ENCODE measurements at regions not wholly inside any gene's neighbourhood (a gene's known extent, or its start where the extent isn't known, plus 50 kb on each side); places are given as distances from the start of the nearest gene placed in this dataset.

DNA sequence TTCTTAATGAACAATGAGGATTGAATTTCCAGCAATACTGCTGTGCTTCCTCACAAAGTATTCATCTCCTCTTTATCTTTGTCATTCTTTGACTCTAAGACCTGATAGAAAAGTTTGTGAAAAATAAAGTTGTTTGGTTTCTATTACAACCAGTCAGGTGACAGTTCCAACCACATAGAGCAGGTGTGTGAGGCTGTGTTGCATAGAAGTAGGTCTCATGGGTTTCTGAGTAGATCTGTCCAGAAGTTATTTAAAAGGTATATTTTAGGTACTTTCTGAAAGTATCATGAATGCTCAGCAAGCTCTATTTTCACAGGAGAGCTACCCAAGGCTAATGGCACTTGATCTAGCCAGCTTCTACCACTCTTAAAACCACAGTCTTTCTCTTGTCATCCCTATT lies 637.0 kb downstream of the DNAH5 start:
- ChIA-PET POLR2A (ENCODE audit: partially characterized antibody) (no interaction called here), CTCF (ENCODE audit: partially characterized antibody) (no interaction called here)
- Histone ChIP-seq H4K5ac (ENCODE audit: insufficient read length, low read depth, low read length) (no peak overlapping the region), H3K4ac (replicated peaks; ENCODE audit: insufficient read length, low read depth, low read length) (no peak overlapping the region), H3K79me1 (ENCODE audit: low read depth, low read length) (no peaks in the 10 kb centered on the region), H3K14ac (ENCODE audit: insufficient read length) (no peak overlapping the region), H2BK15ac (ENCODE audit: low read length) (no peak overlapping the region), H3K27ac (ENCODE audit: low read depth, low read length) (no peak overlapping the region), H4K8ac (ENCODE audit: extremely low read depth, insufficient read depth, low read length) (no peak overlapping the region), H2BK12ac (ENCODE audit: low read depth, low read length) (no peak overlapping the region), H3K9ac (replicated peaks in 1 of 4; ENCODE audit: extremely low read depth in 1 of 4, low read depth in 3 of 4, low read length in 3 of 4) (no peak overlapping the region), H3K4me3 (ENCODE audit: extremely low read depth in 1 of 4, insufficient read depth in 2 of 4, low read depth in 3 of 4, low read length in 4 of 4) (no peak overlapping the region), H3K23me2 (ENCODE audit: low read depth, low read length) (no peaks in the 10 kb centered on the region), H3K79me2 (ENCODE audit: control insufficient read depth in 1 of 2, insufficient read depth in 2 of 2, low read length in 2 of 2) (no peaks in the 10 kb centered on the region), H3K23ac (ENCODE audit: insufficient read length) (no peak overlapping the region), H3K9me3 (ENCODE audit: insufficient read depth in 2 of 2, low read depth in 1 of 2, low read length in 1 of 2) (no peaks in the 10 kb centered on the region), H4K91ac (replicated peaks; ENCODE audit: insufficient read length, low read length) (no peak overlapping the region), H3K4me2 (ENCODE audit: insufficient read depth in 1 of 2, low read depth in 2 of 2, low read length in 2 of 2) (no peak overlapping the region), H2BK20ac (ENCODE audit: low read length) (no peak overlapping the region), H3K56ac (replicated peaks; ENCODE audit: insufficient read length, low read depth, low read length) (no peak overlapping the region), H2AFZ (ENCODE audit: low read length) (no peak overlapping the region), H2BK5ac (ENCODE audit: low read depth, low read length) (no peak overlapping the region), H3K27me3 (replicated peaks in 1 of 4; ENCODE audit: control insufficient read depth in 3 of 4, extremely low read depth in 1 of 4, insufficient read depth in 3 of 4, low read length in 3 of 4) (no peaks in the 10 kb centered on the region), H3K36me3 (ENCODE audit: control insufficient read depth in 2 of 4, insufficient read depth in 4 of 4, low read length in 3 of 4) (no peaks in the 10 kb centered on the region), H3K18ac (ENCODE audit: extremely low read depth, low read length) (no peak overlapping the region), H2AK5ac (ENCODE audit: low read depth, low read length) (no peak overlapping the region), H3K4me1 (replicated peaks in 1 of 4; ENCODE audit: control insufficient read depth in 3 of 4, insufficient read depth in 4 of 4, low read length in 3 of 4) (no peaks in the 10 kb centered on the region), H4K20me1 (replicated peaks in 1 of 2; ENCODE audit: control insufficient read depth in 1 of 2, insufficient read depth in 2 of 2, low read length in 2 of 2) (no peaks in the 10 kb centered on the region), H2BK120ac (replicated peaks; ENCODE audit: low read depth, low read length) (no peak overlapping the region)
- FAIRE-seq = no peak
- TF ChIP-seq, protein P1, sequence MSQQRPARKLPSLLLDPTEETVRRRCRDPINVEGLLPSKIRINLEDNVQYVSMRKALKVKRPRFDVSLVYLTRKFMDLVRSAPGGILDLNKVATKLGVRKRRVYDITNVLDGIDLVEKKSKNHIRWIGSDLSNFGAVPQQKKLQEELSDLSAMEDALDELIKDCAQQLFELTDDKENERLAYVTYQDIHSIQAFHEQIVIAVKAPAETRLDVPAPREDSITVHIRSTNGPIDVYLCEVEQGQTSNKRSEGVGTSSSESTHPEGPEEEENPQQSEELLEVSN (IDR thresholded peaks at IDR 0.05) = no peak
- no peak for TF ChIP-seq HDAC2 (IDR thresholded peaks at IDR 0.05; ENCODE audit: borderline replicate concordance in 1 of 2, low read depth in 2 of 2, low read length in 2 of 2)
- TF ChIP-seq POLR2AphosphoS5 (IDR thresholded peaks at IDR 0.05; ENCODE audit: low read depth, low read length) = no peak
- no peak for TF ChIP-seq CREB1 (IDR thresholded peaks at IDR 0.05)
- TF ChIP-seq, protein P2, sequence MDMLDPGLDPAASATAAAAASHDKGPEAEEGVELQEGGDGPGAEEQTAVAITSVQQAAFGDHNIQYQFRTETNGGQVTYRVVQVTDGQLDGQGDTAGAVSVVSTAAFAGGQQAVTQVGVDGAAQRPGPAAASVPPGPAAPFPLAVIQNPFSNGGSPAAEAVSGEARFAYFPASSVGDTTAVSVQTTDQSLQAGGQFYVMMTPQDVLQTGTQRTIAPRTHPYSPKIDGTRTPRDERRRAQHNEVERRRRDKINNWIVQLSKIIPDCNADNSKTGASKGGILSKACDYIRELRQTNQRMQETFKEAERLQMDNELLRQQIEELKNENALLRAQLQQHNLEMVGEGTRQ (IDR thresholded peaks at IDR 0.05; ENCODE audit: low read length) = no peak
- no peak for TF ChIP-seq RBBP5 (IDR thresholded peaks at IDR 0.05; ENCODE audit: borderline replicate concordance, low read depth, low read length)
- no peak for TF ChIP-seq YY1 (IDR thresholded peaks at IDR 0.05; ENCODE audit: low read depth, low read length)
- no peak for TF ChIP-seq NRF1 (IDR thresholded peaks at IDR 0.05; ENCODE audit: low read depth, low read length)
- no peak for TF ChIP-seq SUZ12 (IDR thresholded peaks at IDR 0.05; ENCODE audit: low read length)
- TF ChIP-seq, protein P3, sequence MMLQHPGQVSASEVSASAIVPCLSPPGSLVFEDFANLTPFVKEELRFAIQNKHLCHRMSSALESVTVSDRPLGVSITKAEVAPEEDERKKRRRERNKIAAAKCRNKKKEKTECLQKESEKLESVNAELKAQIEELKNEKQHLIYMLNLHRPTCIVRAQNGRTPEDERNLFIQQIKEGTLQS (IDR thresholded peaks at IDR 0.05; ENCODE audit: insufficient read depth, low read depth, low read length) = no peak
- no peak for TF ChIP-seq TAF7 (optimal IDR thresholded peaks at IDR 0.05; ENCODE audit: borderline replicate concordance, low read depth, low read length)
- no peak for TF ChIP-seq CTBP2 (IDR thresholded peaks at IDR 0.05; ENCODE audit: borderline replicate concordance, insufficient read depth, insufficient read length, low read length)
- TF ChIP-seq RAD21 (IDR thresholded peaks at IDR 0.05 in 1 of 2, conservative IDR thresholded peaks at IDR 0.05 in 1 of 2; ENCODE audit: low read depth in 2 of 2, low read length in 2 of 2) = no peak
- no peak for DNase-seq (ENCODE audit: low read depth in 1 of 2, low spot score in 2 of 2)

All from H1 (cell line).